DOHH2 (cell line): ENCODE measurements at regions not wholly inside any gene's neighbourhood (a gene's known extent, or its start where the extent isn't known, plus 50 kb on each side); places are given as distances from the start of the nearest gene placed in this dataset.

ENCODE experiments used
- CTCF ChIP-seq: fragments of 200-600 bp; sonication (generic); IDR thresholded peaks from one replicate; pipeline ENCODE4 v1.5.1; 2014; ENCODE audit warnings: antibody characterized with exemption, mild to moderate bottlenecking, low read depth, low read length; ENCODE audit not compliant: poor library complexity, severe bottlenecking
- EZH2phosphoT487 ChIP-seq: fragments of 200-600 bp; sonication (generic); IDR thresholded peaks from 2 replicates; pipeline ENCODE4 v1.6.1; 2017; ENCODE audit warnings: borderline replicate concordance, mild to moderate bottlenecking, antibody characterized with exemption, low read length, moderate library complexity, mixed read lengths

- TF ChIP-seq CTCF (no peak), EZH2phosphoT487 (no peak)
These were observed 141.8 kb downstream of the LAT start for GRCh38 chr16:29126616-29127015.
